Parathyroid adenoma (tissue), 2 donors: ENCODE measurements at regions not wholly inside any gene's neighbourhood (a gene's known extent, or its start where the extent isn't known, plus 50 kb on each side); places are given as distances from the start of the nearest gene placed in this dataset.

Source experiments
- H2AFZ ChIP-seq: fragments of 300-600 bp; sonication (generic); one replicate; pipeline ENCODE4 v1.7.0; 2017; ENCODE audit warnings: antibody characterized with exemption, mild to moderate bottlenecking
- H3K27ac ChIP-seq: fragments of 300-600 bp; sonication (generic); one replicate; pipeline ENCODE4 v1.7.0; 2017
- H3K27me3 ChIP-seq: fragments of 300-600 bp; sonication (generic); one replicate; pipeline ENCODE4 v1.7.0; 2017; ENCODE audit warnings: low read length; ENCODE audit not compliant: control insufficient read depth, insufficient read depth
- H3K36me3 ChIP-seq: fragments of 300-600 bp; sonication (generic); one replicate; pipeline ENCODE4 v1.7.0; 2017; ENCODE audit warnings: low read length; ENCODE audit not compliant: control insufficient read depth, insufficient read depth
- H3K4me1 ChIP-seq: fragments of 300-600 bp; sonication (generic); one replicate; pipeline ENCODE4 v1.7.0; 2017; ENCODE audit warnings: control low read depth
- H3K4me2 ChIP-seq: fragments of 300-600 bp; sonication (generic); one replicate; pipeline ENCODE4 v1.7.0; 2017; ENCODE audit warnings: low read length
- H3K4me3 ChIP-seq: fragments of 300-600 bp; sonication (generic); one replicate; pipeline ENCODE4 v1.7.0; 2017; ENCODE audit warnings: low read depth, low read length
- H3K79me2 ChIP-seq: fragments of 300-600 bp; sonication (generic); one replicate; pipeline ENCODE4 v1.7.0; 2017; ENCODE audit warnings: control low read depth
- H3K9ac ChIP-seq: fragments of 300-600 bp; sonication (generic); one replicate; pipeline ENCODE4 v1.7.0; 2017; ENCODE audit warnings: mild to moderate bottlenecking
- H3K9me3 ChIP-seq: fragments of 300-600 bp; sonication (generic); one replicate; pipeline ENCODE4 v1.7.0; 2017; ENCODE audit warnings: low read length; ENCODE audit not compliant: control insufficient read depth
- TF ChIP-seq, protein P1 (sequence below): fragments of 300-600 bp; sonication (generic); IDR thresholded peaks from one replicate; pipeline ENCODE4 v1.7.0; 2017; ENCODE audit warnings: antibody characterized with exemption, mild to moderate bottlenecking
- donor health status: primary hyperparathyroidism.

DNA sequence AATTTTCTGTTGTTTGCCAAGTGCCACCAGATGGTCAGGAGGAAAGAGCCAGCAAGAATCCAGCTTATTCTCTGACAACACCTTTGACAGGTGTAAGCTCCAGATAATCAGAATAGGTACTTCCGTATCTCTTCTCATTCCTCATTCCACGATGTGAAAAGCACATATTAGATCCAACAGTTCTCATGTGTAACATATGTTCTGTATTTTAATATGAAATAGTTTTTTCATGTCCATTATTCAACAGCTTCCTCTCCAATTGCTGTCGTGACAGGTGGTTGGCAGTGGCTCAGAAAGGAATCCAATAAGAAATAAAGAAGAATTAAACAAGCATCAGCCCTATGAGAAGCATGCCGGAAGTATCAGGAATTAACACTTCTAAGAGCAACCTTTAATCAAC, 1624.7 kb downstream of the MRPL39 start:
- Histone ChIP-seq H3K27me3 (no peaks in the 10 kb centered on the region), H3K4me1 (no peaks in the 10 kb centered on the region), H3K4me2 (no peak overlapping the region), H3K27ac (no peak overlapping the region), H3K79me2 (no peaks in the 10 kb centered on the region), H3K9me3 (no peaks in the 10 kb centered on the region), H3K4me3 (no peak overlapping the region), H2AFZ (no peak overlapping the region), H3K9ac (no peak overlapping the region), H3K36me3 (no peaks in the 10 kb centered on the region)
- TF ChIP-seq, protein P1, sequence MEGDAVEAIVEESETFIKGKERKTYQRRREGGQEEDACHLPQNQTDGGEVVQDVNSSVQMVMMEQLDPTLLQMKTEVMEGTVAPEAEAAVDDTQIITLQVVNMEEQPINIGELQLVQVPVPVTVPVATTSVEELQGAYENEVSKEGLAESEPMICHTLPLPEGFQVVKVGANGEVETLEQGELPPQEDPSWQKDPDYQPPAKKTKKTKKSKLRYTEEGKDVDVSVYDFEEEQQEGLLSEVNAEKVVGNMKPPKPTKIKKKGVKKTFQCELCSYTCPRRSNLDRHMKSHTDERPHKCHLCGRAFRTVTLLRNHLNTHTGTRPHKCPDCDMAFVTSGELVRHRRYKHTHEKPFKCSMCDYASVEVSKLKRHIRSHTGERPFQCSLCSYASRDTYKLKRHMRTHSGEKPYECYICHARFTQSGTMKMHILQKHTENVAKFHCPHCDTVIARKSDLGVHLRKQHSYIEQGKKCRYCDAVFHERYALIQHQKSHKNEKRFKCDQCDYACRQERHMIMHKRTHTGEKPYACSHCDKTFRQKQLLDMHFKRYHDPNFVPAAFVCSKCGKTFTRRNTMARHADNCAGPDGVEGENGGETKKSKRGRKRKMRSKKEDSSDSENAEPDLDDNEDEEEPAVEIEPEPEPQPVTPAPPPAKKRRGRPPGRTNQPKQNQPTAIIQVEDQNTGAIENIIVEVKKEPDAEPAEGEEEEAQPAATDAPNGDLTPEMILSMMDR = no peak

DNA sequence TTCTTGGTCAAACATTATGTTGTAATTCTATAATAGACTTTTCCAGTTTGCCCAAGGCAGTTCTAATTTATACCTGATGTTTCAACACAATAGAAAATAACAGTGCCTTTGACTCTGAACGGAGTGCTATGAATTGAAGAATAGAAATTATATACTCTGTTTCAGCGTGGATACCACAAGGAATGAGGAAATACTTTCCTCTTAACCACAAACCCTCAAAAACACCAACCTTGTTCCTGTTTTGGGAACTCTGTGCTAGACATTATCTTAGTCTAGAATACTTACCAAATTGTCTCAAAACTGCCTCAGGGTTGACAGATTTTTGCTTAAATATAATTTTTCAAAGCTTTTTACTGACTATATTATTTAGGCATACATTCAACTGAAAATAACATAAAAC, 1629.3 kb downstream of the MRPL39 start:
- no peaks in the 10 kb centered on the region for H3K9me3 ChIP-seq
- no peak overlapping the region for H3K27ac ChIP-seq
- TF ChIP-seq, protein P1 = no peak
- H2AFZ ChIP-seq = no peak overlapping the region
- H3K4me3 ChIP-seq = no peak overlapping the region
- no peaks in the 10 kb centered on the region for H3K4me1 ChIP-seq
- no peaks in the 10 kb centered on the region for H3K36me3 ChIP-seq
- H3K27me3 ChIP-seq = no peaks in the 10 kb centered on the region
- no peaks in the 10 kb centered on the region for H3K79me2 ChIP-seq
- no peak overlapping the region for H3K9ac ChIP-seq
- no peak overlapping the region for H3K4me2 ChIP-seq

DNA sequence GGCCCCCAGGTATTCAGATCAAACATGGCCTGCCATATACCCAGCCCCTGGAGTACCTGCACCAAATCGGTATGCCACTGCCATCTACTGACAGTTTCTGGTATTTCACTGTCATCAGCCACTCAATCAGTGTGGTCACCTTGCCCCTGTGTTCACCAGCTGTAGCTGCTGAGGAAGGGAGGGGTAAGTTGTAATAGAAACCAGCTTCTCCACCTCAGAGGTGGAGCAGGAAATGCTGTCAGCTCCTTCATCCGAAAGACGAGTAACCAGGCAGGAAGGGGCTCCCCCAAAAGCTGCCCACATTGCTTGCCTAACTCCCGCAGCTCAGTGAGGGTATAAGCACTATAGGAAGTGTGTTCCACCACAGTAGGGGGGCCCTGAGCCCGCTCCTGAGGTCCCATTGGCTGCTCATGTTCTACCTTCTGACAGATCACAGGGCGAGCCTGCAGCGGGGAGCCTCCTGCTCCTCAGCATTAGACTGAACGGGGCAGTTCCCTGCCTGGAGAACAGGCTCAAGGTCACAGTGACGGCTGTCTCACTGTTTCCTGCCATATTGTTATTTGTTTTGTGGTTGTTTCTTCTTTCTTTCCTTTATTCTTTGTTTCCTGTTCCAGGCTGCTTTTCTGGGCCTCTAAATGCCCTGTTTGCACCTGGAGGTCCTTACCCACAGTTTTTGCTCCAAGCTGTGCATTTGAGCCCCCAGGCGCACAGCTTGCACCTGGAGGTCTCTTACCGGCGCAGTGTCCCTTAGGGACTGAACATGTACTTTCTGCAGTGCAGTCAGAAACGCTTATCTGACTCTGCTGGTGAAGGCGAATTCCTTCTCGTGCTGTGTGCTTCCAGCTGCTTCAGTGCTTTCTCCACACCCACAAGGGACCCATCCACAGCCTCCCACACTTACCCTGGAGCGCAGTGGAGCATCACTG, 1638.3 kb downstream of the MRPL39 start:
- Histone ChIP-seq H3K4me1 (no peaks in the 10 kb centered on the region), H2AFZ (no peak overlapping the region), H3K4me2 (no peak overlapping the region), H3K36me3 (no peaks in the 10 kb centered on the region), H3K9ac (no peak overlapping the region), H3K27me3 (no peaks in the 10 kb centered on the region), H3K27ac (no peak overlapping the region), H3K9me3 (no peaks in the 10 kb centered on the region), H3K79me2 (no peaks in the 10 kb centered on the region), H3K4me3 (no peak overlapping the region)
- TF ChIP-seq, protein P1 = no peak

DNA sequence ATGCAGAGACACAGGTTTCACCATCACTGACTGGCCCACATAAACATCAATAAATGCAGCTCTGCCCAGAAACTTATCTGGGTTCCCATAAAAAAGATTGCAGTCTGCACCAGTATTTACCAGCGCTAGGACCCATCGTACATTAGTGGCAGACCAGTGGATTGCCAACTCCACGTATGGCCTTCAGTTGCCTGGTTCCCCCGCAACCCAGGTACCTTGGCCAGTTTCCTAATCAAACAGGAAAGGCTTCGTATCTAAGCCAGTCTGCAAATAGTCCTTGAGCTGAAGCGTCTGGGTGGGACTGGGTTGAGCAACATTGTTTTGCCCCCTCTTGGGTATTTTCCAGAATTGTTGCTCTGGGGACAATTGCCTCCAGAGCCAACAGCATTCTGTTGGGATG, 1639.3 kb downstream of the MRPL39 start:
- no peaks in the 10 kb centered on the region for H3K36me3 ChIP-seq
- no peaks in the 10 kb centered on the region for H3K9me3 ChIP-seq
- H3K4me2 ChIP-seq = no peak overlapping the region
- H3K27me3 ChIP-seq = no peaks in the 10 kb centered on the region
- no peaks in the 10 kb centered on the region for H3K4me1 ChIP-seq
- no peak overlapping the region for H3K9ac ChIP-seq
- TF ChIP-seq, protein P1 = no peak
- no peaks in the 10 kb centered on the region for H3K79me2 ChIP-seq
- H3K4me3 ChIP-seq = no peak overlapping the region
- no peak overlapping the region for H2AFZ ChIP-seq
- H3K27ac ChIP-seq = no peak overlapping the region

DNA sequence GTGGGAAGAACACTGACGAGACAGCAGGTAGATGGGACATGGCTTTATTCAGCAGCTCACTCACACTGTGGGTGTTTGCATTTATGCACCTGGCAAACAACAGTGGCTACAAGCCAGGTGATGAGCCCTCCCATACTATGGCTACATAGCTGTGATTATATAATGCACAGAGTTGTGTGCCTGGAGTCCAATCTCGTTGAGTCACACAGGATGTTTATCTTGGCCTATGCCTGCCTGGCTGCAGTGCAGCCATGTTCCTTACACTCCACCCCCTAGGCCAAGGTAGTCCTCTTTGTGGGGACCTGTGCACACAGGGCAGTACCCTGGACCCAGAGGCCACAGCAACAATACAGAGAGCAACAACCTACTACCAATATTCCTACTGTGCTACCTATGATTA, 1643.8 kb downstream of the MRPL39 start:
- H3K4me2 ChIP-seq = no peak overlapping the region
- H3K27me3 ChIP-seq = no peaks in the 10 kb centered on the region
- no peaks in the 10 kb centered on the region for H3K79me2 ChIP-seq
- H3K9me3 ChIP-seq = no peaks in the 10 kb centered on the region
- no peak overlapping the region for H3K27ac ChIP-seq
- H3K4me3 ChIP-seq = no peak overlapping the region
- H3K36me3 ChIP-seq = no peaks in the 10 kb centered on the region
- no peak overlapping the region for H2AFZ ChIP-seq
- TF ChIP-seq, protein P1 = no peak
- no peaks in the 10 kb centered on the region for H3K4me1 ChIP-seq
- H3K9ac ChIP-seq = no peak overlapping the region
